K562 (cell line): ENCODE measurements at regions not wholly inside any gene's neighbourhood (a gene's known extent, or its start where the extent isn't known, plus 50 kb on each side); places are given as distances from the start of the nearest gene placed in this dataset.

Experiments used
- EZH2 ChIP-seq: IDR thresholded peaks from 2 replicates; pipeline ENCODE4 v1.6.1; 2012; ENCODE audit warnings: low read depth, mild to moderate bottlenecking, inconsistent platforms, low read length, borderline replicate concordance
- KDM1A ChIP-seq, 2 experiments: fragments of 450-650 bp; IDR thresholded peaks; 2 replicates each; pipeline ENCODE4 v1.6.1; 2016; ENCODE audit warnings: mild to moderate bottlenecking in 2 of 2
- KLF16 ChIP-seq: IDR thresholded peaks from 2 replicates; pipeline ENCODE4 v1.6.1; 2016; ENCODE audit warnings: antibody characterized with exemption
- MAZ ChIP-seq, 2 experiments: fragments of 450-650 bp in 1 of 2; sonication (generic) in 1 of 2; formaldehyde crosslinking; IDR thresholded peaks in 1 of 2; conservative IDR thresholded peaks in 1 of 2; 2 replicates each; pipeline versions ENCODE4 v1.4.0 to v1.5.0; 2020; ENCODE audit warnings: mild to moderate bottlenecking in 1 of 2, missing genetic modification reagents in 1 of 2
- MEIS2 ChIP-seq: fragments of 450-650 bp; IDR thresholded peaks from 2 replicates; pipeline ENCODE4 v1.6.1; 2014; ENCODE audit warnings: mild to moderate bottlenecking; ENCODE audit not compliant: partially characterized antibody
- NFATC3 ChIP-seq: fragments of 450-650 bp; IDR thresholded peaks from 2 replicates; pipeline ENCODE4 v1.6.1; 2017; ENCODE audit warnings: mild to moderate bottlenecking
- POLR3G ChIP-seq: IDR thresholded peaks from 2 replicates; pipeline ENCODE4 v1.6.1; 2011; ENCODE audit not compliant: insufficient read length, insufficient replicate concordance; ENCODE audit errors: extremely low read depth
- SAP30 ChIP-seq: fragments of 200-600 bp; sonication (generic); IDR thresholded peaks from 2 replicates; pipeline ENCODE4 v1.6.1; 2012; ENCODE audit warnings: borderline replicate concordance, low read depth, mild to moderate bottlenecking, moderate library complexity, low read length, control low read depth, inconsistent platforms; ENCODE audit not compliant: insufficient read depth, poor library complexity, severe bottlenecking
- SIN3A ChIP-seq, 2 experiments: fragments of 150-350 bp in 1 of 2; IDR thresholded peaks; 2 replicates each; pipeline ENCODE4 v1.6.1; 2011 to 2016; ENCODE audit warnings: borderline replicate concordance in 2 of 2, low read depth in 2 of 2, low read length in 2 of 2, mild to moderate bottlenecking in 2 of 2, moderate library complexity in 2 of 2; ENCODE audit not compliant: control insufficient read depth in 1 of 2
- SIRT6 ChIP-seq: IDR thresholded peaks from one replicate; pipeline ENCODE4 v1.6.1; 2012; ENCODE audit warnings: low read depth, mild to moderate bottlenecking, control low read depth, inconsistent platforms, low read length, moderate library complexity
- ZFP30 ChIP-seq: fragments of 250-450 bp; sonication (Bioruptor Pico); IDR thresholded peaks from 2 replicates; pipeline ENCODE4 v1.8.0; 2022; ENCODE audit warnings: moderate library complexity, mild to moderate bottlenecking, inconsistent platforms, borderline replicate concordance
- ZNF239 ChIP-seq: fragments of 250-450 bp; sonication (Bioruptor Pico); IDR thresholded peaks from 2 replicates; pipeline ENCODE4 v1.4.0; 2020; ENCODE audit warnings: mild to moderate bottlenecking
- ZNF347 ChIP-seq: fragments of 450-650 bp; formaldehyde crosslinking; IDR thresholded peaks from 2 replicates; pipeline ENCODE4 v1.4.0; 2020; ENCODE audit warnings: low read depth, mild to moderate bottlenecking, moderate library complexity
- TF ChIP-seq, protein P1 (sequence below), 3 experiments: IDR thresholded peaks in 2 of 3; conservative IDR thresholded peaks in 1 of 3; 2 replicates each; pipeline ENCODE4 v1.5.1; 2011 to 2012; ENCODE audit warnings: low read length in 3 of 3, mild to moderate bottlenecking in 3 of 3, control low read depth in 2 of 3, improper control_type of control experiment in 1 of 3, inconsistent platforms in 1 of 3, low read depth in 1 of 3, mixed read lengths in 1 of 3, moderate library complexity in 1 of 3; ENCODE audit not compliant: insufficient read depth in 2 of 3
- TF ChIP-seq, protein P2 (sequence below): fragments of 250-450 bp; sonication (Bioruptor Pico); IDR thresholded peaks from 2 replicates; pipeline ENCODE4 v1.8.0; 2021; ENCODE audit warnings: moderate library complexity, mild to moderate bottlenecking, inconsistent platforms
- TF ChIP-seq, protein P3 (sequence below): sonication (generic); formaldehyde crosslinking; IDR thresholded peaks from 2 replicates; pipeline ENCODE4 v1.8.0; 2023; ENCODE audit warnings: mild to moderate bottlenecking, missing genetic modification reagents
- TF ChIP-seq, protein P4 (sequence below): sonication (generic); formaldehyde crosslinking; IDR thresholded peaks from 2 replicates; pipeline ENCODE4 v1.8.1; 2023; ENCODE audit warnings: missing genetic modification reagents, mild to moderate bottlenecking, borderline replicate concordance

DNA sequence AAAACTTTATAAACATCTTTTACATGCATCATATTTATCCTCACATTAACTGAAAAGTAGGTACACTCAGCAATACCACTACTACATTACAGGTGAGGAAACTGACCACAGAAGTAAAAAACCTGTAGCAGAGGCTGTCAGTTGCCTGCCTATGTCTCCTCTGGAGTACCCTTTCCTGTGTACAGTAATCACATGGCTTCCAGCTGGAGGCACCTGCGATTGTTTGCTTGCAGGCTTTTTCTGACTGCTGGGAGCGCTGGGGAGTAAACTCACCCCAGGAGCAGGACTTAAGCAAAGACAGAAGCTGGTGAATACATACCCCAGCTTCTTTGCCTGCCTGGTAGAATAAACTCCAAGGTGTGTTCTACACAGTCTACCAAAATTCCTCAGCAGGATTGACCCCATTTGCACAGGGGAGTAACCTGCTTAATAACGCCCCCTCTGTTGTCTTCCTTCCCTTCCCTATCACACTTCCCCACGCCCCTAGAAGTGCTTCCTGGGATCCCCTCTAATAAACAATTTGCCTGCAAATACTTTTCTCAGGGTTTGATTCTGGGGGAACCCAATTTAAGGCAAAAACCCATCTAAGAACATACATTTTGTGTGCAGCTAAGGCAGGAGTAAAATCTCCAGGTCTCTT lies 138.9 kb downstream of the PTH2R start (continued):
- TF ChIP-seq SIN3A (IDR thresholded peaks at IDR 0.05; ENCODE audit: borderline replicate concordance in 2 of 2, control insufficient read depth in 1 of 2, low read depth in 2 of 2, low read length in 2 of 2) (peak; percentile 63 to 78; a peak in 2 of 4 replicates), POLR3G (no peak), EZH2 (no peak), MAZ (CRISPR knock-in tag; conservative IDR thresholded peaks at IDR 0.05 in 1 of 2, IDR thresholded peaks at IDR 0.05 in 1 of 2) (0 out of 4 replicates have a peak, but pooled peaks of 1 of the 2 experiments have one; percentile 33), NFATC3 (no peak), ZNF347 (CRISPR knock-in tag) (no peak), KDM1A (IDR thresholded peaks at IDR 0.05) (no peak), SIRT6 (no peak), MEIS2 (no peak), SAP30 (no peak), ZFP30 (CRISPR knock-in tag) (no peak), ZNF239 (CRISPR knock-in tag) (no peak), KLF16 (no peak)
- TF ChIP-seq, protein P1, sequence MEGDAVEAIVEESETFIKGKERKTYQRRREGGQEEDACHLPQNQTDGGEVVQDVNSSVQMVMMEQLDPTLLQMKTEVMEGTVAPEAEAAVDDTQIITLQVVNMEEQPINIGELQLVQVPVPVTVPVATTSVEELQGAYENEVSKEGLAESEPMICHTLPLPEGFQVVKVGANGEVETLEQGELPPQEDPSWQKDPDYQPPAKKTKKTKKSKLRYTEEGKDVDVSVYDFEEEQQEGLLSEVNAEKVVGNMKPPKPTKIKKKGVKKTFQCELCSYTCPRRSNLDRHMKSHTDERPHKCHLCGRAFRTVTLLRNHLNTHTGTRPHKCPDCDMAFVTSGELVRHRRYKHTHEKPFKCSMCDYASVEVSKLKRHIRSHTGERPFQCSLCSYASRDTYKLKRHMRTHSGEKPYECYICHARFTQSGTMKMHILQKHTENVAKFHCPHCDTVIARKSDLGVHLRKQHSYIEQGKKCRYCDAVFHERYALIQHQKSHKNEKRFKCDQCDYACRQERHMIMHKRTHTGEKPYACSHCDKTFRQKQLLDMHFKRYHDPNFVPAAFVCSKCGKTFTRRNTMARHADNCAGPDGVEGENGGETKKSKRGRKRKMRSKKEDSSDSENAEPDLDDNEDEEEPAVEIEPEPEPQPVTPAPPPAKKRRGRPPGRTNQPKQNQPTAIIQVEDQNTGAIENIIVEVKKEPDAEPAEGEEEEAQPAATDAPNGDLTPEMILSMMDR (IDR thresholded peaks at IDR 0.05 in 2 of 3, conservative IDR thresholded peaks at IDR 0.05 in 1 of 3; ENCODE audit: insufficient read depth in 2 of 3, low read depth in 1 of 3, low read length in 3 of 3) = peak in 1 of 3 experiments; percentile 8; a peak in 1 of 6 replicates
- TF ChIP-seq, protein P2, sequence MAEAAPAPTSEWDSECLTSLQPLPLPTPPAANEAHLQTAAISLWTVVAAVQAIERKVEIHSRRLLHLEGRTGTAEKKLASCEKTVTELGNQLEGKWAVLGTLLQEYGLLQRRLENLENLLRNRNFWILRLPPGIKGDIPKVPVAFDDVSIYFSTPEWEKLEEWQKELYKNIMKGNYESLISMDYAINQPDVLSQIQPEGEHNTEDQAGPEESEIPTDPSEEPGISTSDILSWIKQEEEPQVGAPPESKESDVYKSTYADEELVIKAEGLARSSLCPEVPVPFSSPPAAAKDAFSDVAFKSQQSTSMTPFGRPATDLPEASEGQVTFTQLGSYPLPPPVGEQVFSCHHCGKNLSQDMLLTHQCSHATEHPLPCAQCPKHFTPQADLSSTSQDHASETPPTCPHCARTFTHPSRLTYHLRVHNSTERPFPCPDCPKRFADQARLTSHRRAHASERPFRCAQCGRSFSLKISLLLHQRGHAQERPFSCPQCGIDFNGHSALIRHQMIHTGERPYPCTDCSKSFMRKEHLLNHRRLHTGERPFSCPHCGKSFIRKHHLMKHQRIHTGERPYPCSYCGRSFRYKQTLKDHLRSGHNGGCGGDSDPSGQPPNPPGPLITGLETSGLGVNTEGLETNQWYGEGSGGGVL (CRISPR knock-in tag) = no peak
- TF ChIP-seq, protein P3, sequence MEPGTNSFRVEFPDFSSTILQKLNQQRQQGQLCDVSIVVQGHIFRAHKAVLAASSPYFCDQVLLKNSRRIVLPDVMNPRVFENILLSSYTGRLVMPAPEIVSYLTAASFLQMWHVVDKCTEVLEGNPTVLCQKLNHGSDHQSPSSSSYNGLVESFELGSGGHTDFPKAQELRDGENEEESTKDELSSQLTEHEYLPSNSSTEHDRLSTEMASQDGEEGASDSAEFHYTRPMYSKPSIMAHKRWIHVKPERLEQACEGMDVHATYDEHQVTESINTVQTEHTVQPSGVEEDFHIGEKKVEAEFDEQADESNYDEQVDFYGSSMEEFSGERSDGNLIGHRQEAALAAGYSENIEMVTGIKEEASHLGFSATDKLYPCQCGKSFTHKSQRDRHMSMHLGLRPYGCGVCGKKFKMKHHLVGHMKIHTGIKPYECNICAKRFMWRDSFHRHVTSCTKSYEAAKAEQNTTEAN (CRISPR knock-in tag) = no peak
- TF ChIP-seq, protein P4, sequence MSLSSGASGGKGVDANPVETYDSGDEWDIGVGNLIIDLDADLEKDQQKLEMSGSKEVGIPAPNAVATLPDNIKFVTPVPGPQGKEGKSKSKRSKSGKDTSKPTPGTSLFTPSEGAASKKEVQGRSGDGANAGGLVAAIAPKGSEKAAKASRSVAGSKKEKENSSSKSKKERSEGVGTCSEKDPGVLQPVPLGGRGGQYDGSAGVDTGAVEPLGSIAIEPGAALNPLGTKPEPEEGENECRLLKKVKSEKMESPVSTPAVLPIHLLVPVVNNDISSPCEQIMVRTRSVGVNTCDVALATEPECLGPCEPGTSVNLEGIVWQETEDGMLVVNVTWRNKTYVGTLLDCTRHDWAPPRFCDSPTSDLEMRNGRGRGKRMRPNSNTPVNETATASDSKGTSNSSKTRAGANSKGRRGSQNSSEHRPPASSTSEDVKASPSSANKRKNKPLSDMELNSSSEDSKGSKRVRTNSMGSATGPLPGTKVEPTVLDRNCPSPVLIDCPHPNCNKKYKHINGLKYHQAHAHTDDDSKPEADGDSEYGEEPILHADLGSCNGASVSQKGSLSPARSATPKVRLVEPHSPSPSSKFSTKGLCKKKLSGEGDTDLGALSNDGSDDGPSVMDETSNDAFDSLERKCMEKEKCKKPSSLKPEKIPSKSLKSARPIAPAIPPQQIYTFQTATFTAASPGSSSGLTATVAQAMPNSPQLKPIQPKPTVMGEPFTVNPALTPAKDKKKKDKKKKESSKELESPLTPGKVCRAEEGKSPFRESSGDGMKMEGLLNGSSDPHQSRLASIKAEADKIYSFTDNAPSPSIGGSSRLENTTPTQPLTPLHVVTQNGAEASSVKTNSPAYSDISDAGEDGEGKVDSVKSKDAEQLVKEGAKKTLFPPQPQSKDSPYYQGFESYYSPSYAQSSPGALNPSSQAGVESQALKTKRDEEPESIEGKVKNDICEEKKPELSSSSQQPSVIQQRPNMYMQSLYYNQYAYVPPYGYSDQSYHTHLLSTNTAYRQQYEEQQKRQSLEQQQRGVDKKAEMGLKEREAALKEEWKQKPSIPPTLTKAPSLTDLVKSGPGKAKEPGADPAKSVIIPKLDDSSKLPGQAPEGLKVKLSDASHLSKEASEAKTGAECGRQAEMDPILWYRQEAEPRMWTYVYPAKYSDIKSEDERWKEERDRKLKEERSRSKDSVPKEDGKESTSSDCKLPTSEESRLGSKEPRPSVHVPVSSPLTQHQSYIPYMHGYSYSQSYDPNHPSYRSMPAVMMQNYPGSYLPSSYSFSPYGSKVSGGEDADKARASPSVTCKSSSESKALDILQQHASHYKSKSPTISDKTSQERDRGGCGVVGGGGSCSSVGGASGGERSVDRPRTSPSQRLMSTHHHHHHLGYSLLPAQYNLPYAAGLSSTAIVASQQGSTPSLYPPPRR (CRISPR knock-in tag) = no peak
